ENCODE measurements at regions not wholly inside any gene's neighbourhood (a gene's known extent, or its start where the extent isn't known, plus 50 kb on each side); places are given as distances from the start of the nearest gene placed in this dataset.

DNA sequence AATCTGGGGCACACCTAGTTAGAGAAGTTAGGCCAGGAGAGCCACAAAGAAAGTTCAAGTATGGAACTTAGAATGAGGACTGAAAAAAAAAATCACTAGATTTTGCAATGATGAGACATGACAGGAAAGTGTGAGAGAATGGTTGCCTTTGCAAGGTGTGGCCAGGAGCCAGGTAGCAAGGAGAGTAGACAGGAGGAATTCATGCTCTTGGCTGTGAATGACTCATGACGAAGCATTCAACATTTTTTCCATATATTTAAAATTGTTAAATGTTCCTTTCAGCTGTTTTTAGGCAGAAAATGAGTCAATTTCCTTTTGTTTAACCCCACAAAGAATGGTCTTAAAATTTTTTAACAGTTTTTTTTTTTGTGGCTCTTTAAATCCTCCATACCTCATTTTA lies 636.9 kb downstream of the PLCL1 start:
- TF ChIP-seq CTCF (IDR thresholded peaks at IDR 0.05) (no peak), POLR2A (IDR thresholded peaks at IDR 0.05) (no peak)
